ENCODE measurements at regions not wholly inside any gene's neighbourhood (a gene's known extent, or its start where the extent isn't known, plus 50 kb on each side); places are given as distances from the start of the nearest gene placed in this dataset.

- TF ChIP-seq EZH2phosphoT487 (IDR thresholded peaks at IDR 0.05; ENCODE audit: borderline replicate concordance, low read depth, low read length) (no peak), CTCF (conservative IDR thresholded peaks at IDR 0.05; ENCODE audit: low read length) (no peak)
Observed at GRCh38 chr1:38265293-38266196, 219.0 kb upstream of the POU3F1 start.
